T-helper 17 cell (primary cell): ENCODE measurements at regions not wholly inside any gene's neighbourhood (a gene's known extent, or its start where the extent isn't known, plus 50 kb on each side); places are given as distances from the start of the nearest gene placed in this dataset.
"Not testable (repeated sequence)": the region's sequence is repeated elsewhere in the genome, so short reads cannot be mapped to it uniquely, and the experiment has no call there.

Source experiments
- ATAC-seq: fragments of 150-1000 bp; cut with Tn5 transposase; 2 replicates; pipeline ENCODE4 v1.10.0; 2021; ENCODE audit warnings: mild to moderate bottlenecking, moderate library complexity
- DNase-seq, 3 donors: peaks; one replicate each; pipeline versions ENCODE4 v3.0.0 to v3.0.0-alpha.2; 2020 to 2021
- H3K9me3 ChIP-seq: one replicate; pipeline ENCODE4 v1.7.0; 2013; ENCODE audit warnings: low read length, mild to moderate bottlenecking; ENCODE audit not compliant: control insufficient read depth, poor library complexity, severe bottlenecking
- H3K27ac Mint-ChIP-seq: one replicate; pipeline ENCODE4 v1.8.0; 2022; ENCODE audit warnings: mild to moderate bottlenecking, moderate library complexity, mixed read lengths
- H3K27me3 Mint-ChIP-seq: one replicate; pipeline ENCODE4 v1.8.0; 2022; ENCODE audit warnings: mixed read lengths
- H3K36me3 Mint-ChIP-seq: one replicate; pipeline ENCODE4 v1.8.0; 2022; ENCODE audit warnings: low read depth, mixed read lengths
- H3K4me1 Mint-ChIP-seq: one replicate; pipeline ENCODE4 v1.8.0; 2022; ENCODE audit warnings: mild to moderate bottlenecking, mixed read lengths
- H3K4me3 Mint-ChIP-seq: one replicate; pipeline ENCODE4 v1.8.0; 2022; ENCODE audit warnings: mild to moderate bottlenecking, moderate library complexity, mixed read lengths

- H3K27ac Mint-ChIP-seq, result no peak overlapping the region
- ATAC-seq, result no peak
Observed at GRCh38 chr5:32935283-32935682, 224.2 kb downstream of the NPR3 start.

GRCh38 chr5:32936329-32936728, 225.2 kb downstream of the NPR3 start:
- H3K36me3 Mint-ChIP-seq, result no peaks in the 10 kb centered on the region
- ATAC-seq, result no peak
- peaks cover 5% of the 10 kb centered on the region for H3K27me3 Mint-ChIP-seq
- H3K4me3 Mint-ChIP-seq, result no peak overlapping the region
- peaks cover 3% of the 10 kb centered on the region for H3K9me3 ChIP-seq
- H3K27ac Mint-ChIP-seq, result no peak overlapping the region
- H3K4me1 Mint-ChIP-seq, result no peaks in the 10 kb centered on the region
- no peak for DNase-seq

More at GRCh38 chr5:32935283-32935682, 224.2 kb downstream of the NPR3 start:
- no peaks in the 10 kb centered on the region for H3K4me1 Mint-ChIP-seq
- DNase-seq, result no peak
- H3K4me3 Mint-ChIP-seq, result no peak overlapping the region
- no peaks in the 10 kb centered on the region for H3K36me3 Mint-ChIP-seq
- H3K9me3 ChIP-seq, result peaks cover 3% of the 10 kb centered on the region
- peaks cover 5% of the 10 kb centered on the region for H3K27me3 Mint-ChIP-seq

- no peaks in the 10 kb centered on the region for H3K4me1 Mint-ChIP-seq
- no peaks in the 10 kb centered on the region for H3K36me3 Mint-ChIP-seq
- H3K27ac Mint-ChIP-seq, result no peak overlapping the region
- H3K27me3 Mint-ChIP-seq, result no peaks in the 10 kb centered on the region
- peaks cover 3% of the 10 kb centered on the region for H3K9me3 ChIP-seq
- ATAC-seq (no peak), DNase-seq (no peak)
- H3K4me3 Mint-ChIP-seq, result no peak overlapping the region
Observed at GRCh38 chr5:32942225-32942989, 231.3 kb downstream of the NPR3 start.

GRCh38 chr5:32949286-32949970, 238.3 kb downstream of the NPR3 start:
- no peaks in the 10 kb centered on the region for H3K9me3 ChIP-seq
- no peak overlapping the region for H3K27ac Mint-ChIP-seq
- DNase-seq (no peak), ATAC-seq (no peak)
- H3K4me1 Mint-ChIP-seq, result no peaks in the 10 kb centered on the region
- no peak overlapping the region for H3K4me3 Mint-ChIP-seq
- no peaks in the 10 kb centered on the region for H3K27me3 Mint-ChIP-seq
- no peaks in the 10 kb centered on the region for H3K36me3 Mint-ChIP-seq

- no peaks in the 10 kb centered on the region for H3K4me1 Mint-ChIP-seq
- ATAC-seq (no peak), DNase-seq (no peak)
- H3K9me3 ChIP-seq, result no peaks in the 10 kb centered on the region
- no peaks in the 10 kb centered on the region for H3K36me3 Mint-ChIP-seq
- no peak overlapping the region for H3K4me3 Mint-ChIP-seq
- H3K27ac Mint-ChIP-seq, result no peak overlapping the region
- H3K27me3 Mint-ChIP-seq, result no peaks in the 10 kb centered on the region
Observed at GRCh38 chr5:32951003-32951402, 239.9 kb downstream of the NPR3 start.

GRCh38 chr5:32951878-32952277, 240.8 kb downstream of the NPR3 start:
- Mint-ChIP-seq H3K27ac (no peak overlapping the region), H3K27me3 (no peaks in the 10 kb centered on the region), H3K36me3 (no peaks in the 10 kb centered on the region), H3K4me3 (no peak overlapping the region), H3K4me1 (no peaks in the 10 kb centered on the region)
- no peak for ATAC-seq
- DNase-seq, result no peak
- H3K9me3 ChIP-seq, result no peaks in the 10 kb centered on the region

- not testable (repeated sequence) for H3K36me3 Mint-ChIP-seq
Observed at GRCh38 chr5:32952421-32952820, 241.3 kb downstream of the NPR3 start.

GRCh38 chr5:32953694-32954093, 242.6 kb downstream of the NPR3 start:
- Mint-ChIP-seq H3K4me3 (no peak overlapping the region), H3K36me3 (no peaks in the 10 kb centered on the region), H3K27ac (no peak overlapping the region), H3K4me1 (no peaks in the 10 kb centered on the region), H3K27me3 (no peaks in the 10 kb centered on the region)
- no peaks in the 10 kb centered on the region for H3K9me3 ChIP-seq
- ATAC-seq, result no peak
- no peak for DNase-seq

More at GRCh38 chr5:32952421-32952820, 241.3 kb downstream of the NPR3 start:
- not testable (repeated sequence) for H3K27ac Mint-ChIP-seq, H3K27me3 Mint-ChIP-seq, H3K4me3 Mint-ChIP-seq, H3K4me1 Mint-ChIP-seq, H3K9me3 ChIP-seq, ATAC-seq, DNase-seq

- H3K4me1 Mint-ChIP-seq, result no peaks in the 10 kb centered on the region
- no peaks in the 10 kb centered on the region for H3K36me3 Mint-ChIP-seq
Observed at GRCh38 chr5:32955814-32956213, 244.7 kb downstream of the NPR3 start.

GRCh38 chr5:32960340-32961058, 249.4 kb downstream of the NPR3 start:
- Mint-ChIP-seq H3K4me3 (no peak overlapping the region), H3K36me3 (no peaks in the 10 kb centered on the region), H3K27me3 (no peaks in the 10 kb centered on the region), H3K27ac (no peak overlapping the region), H3K4me1 (no peaks in the 10 kb centered on the region)
- H3K9me3 ChIP-seq, result no peaks in the 10 kb centered on the region
- DNase-seq, result no peak
- ATAC-seq, result no peak

More at GRCh38 chr5:32955814-32956213, 244.7 kb downstream of the NPR3 start:
- no peak for DNase-seq
- no peaks in the 10 kb centered on the region for H3K27me3 Mint-ChIP-seq
- no peaks in the 10 kb centered on the region for H3K9me3 ChIP-seq
- H3K27ac Mint-ChIP-seq, result no peak overlapping the region
- H3K4me3 Mint-ChIP-seq, result no peak overlapping the region
- ATAC-seq, result no peak

- no peak overlapping the region for H3K27ac Mint-ChIP-seq
- ATAC-seq (no peak), DNase-seq (no peak)
- H3K27me3 Mint-ChIP-seq, result no peaks in the 10 kb centered on the region
- no peaks in the 10 kb centered on the region for H3K9me3 ChIP-seq
- no peaks in the 10 kb centered on the region for H3K4me1 Mint-ChIP-seq
- no peak overlapping the region for H3K4me3 Mint-ChIP-seq
- no peaks in the 10 kb centered on the region for H3K36me3 Mint-ChIP-seq
Observed at GRCh38 chr5:32961059-32961415, 249.9 kb downstream of the NPR3 start.

- Mint-ChIP-seq H3K27me3 (no peaks in the 10 kb centered on the region), H3K4me3 (no peak overlapping the region), H3K36me3 (no peaks in the 10 kb centered on the region), H3K27ac (no peak overlapping the region), H3K4me1 (no peaks in the 10 kb centered on the region)
- ATAC-seq (no peak), DNase-seq (no peak)
- no peaks in the 10 kb centered on the region for H3K9me3 ChIP-seq
Observed at GRCh38 chr5:32964261-32964660, 253.1 kb downstream of the NPR3 start.

GRCh38 chr5:32973646-32974045, 262.5 kb downstream of the NPR3 start:
- H3K36me3 Mint-ChIP-seq, result no peaks in the 10 kb centered on the region
- H3K27ac Mint-ChIP-seq, result no peak overlapping the region

More at GRCh38 chr5:32973646-32974045, 262.5 kb downstream of the NPR3 start:
- DNase-seq, result no peak
- Mint-ChIP-seq H3K4me1 (no peaks in the 10 kb centered on the region), H3K27me3 (no peaks in the 10 kb centered on the region), H3K4me3 (no peak overlapping the region)
- H3K9me3 ChIP-seq, result no peaks in the 10 kb centered on the region
- ATAC-seq, result no peak
